Mesendoderm (in vitro differentiated cells): ENCODE measurements at regions not wholly inside any gene's neighbourhood (a gene's known extent, or its start where the extent isn't known, plus 50 kb on each side); places are given as distances from the start of the nearest gene placed in this dataset.
A peak's percentile ranks its signal among the peaks of the same experiment; 100 is the strongest.

Experiments used
- DNase-seq: peaks from one replicate; pipeline ENCODE4 v3.0.0; 2013
- H2AK5ac ChIP-seq: 2 replicates; pipeline ENCODE4 v1.6.1; 2013; ENCODE audit warnings: low read length, inconsistent platforms
- H2BK120ac ChIP-seq: 2 replicates; pipeline ENCODE4 v1.6.1; 2013; ENCODE audit warnings: low read depth, mild to moderate bottlenecking, low read length, moderate library complexity, mixed read lengths
- H2BK15ac ChIP-seq: replicated peaks from 2 replicates; pipeline ENCODE4 v1.6.1; 2013; ENCODE audit warnings: low read depth, mild to moderate bottlenecking, moderate library complexity
- H2BK5ac ChIP-seq: 2 replicates; pipeline ENCODE4 v1.6.1; 2013; ENCODE audit warnings: low read length, inconsistent platforms
- H3K18ac ChIP-seq: 2 replicates; pipeline ENCODE4 v1.6.1; 2013; ENCODE audit warnings: mild to moderate bottlenecking, low read length, mixed read lengths
- H3K23ac ChIP-seq: one replicate; pipeline ENCODE4 v1.6.1; 2013; ENCODE audit warnings: low read length
- H3K27ac ChIP-seq: 2 replicates; pipeline ENCODE4 v1.5.1; 2013; ENCODE audit warnings: low read depth, mild to moderate bottlenecking, inconsistent platforms, low read length, moderate library complexity
- H3K27me3 ChIP-seq: 2 replicates; pipeline ENCODE4 v1.6.1; 2013; ENCODE audit warnings: low read length, control low read depth, mild to moderate bottlenecking, inconsistent platforms; ENCODE audit not compliant: insufficient read depth, poor library complexity
- H3K36me3 ChIP-seq: 2 replicates; pipeline ENCODE4 v1.6.1; 2013; ENCODE audit warnings: low read length, inconsistent platforms; ENCODE audit not compliant: control insufficient read depth, insufficient read depth
- H3K4ac ChIP-seq: one replicate; pipeline ENCODE4 v1.6.1; 2013; ENCODE audit warnings: low read depth, mild to moderate bottlenecking, low read length, moderate library complexity
- H3K4me1 ChIP-seq: 2 replicates; pipeline ENCODE4 v1.6.1; 2013; ENCODE audit warnings: low read depth, low read length, inconsistent platforms; ENCODE audit not compliant: control insufficient read depth
- H3K4me2 ChIP-seq: 2 replicates; pipeline ENCODE4 v1.6.1; 2013; ENCODE audit warnings: low read length
- H3K4me3 ChIP-seq: 2 replicates; pipeline ENCODE4 v1.5.1; 2013; ENCODE audit warnings: mild to moderate bottlenecking, low read length
- H3K56ac ChIP-seq: one replicate; pipeline ENCODE4 v1.6.1; 2013; ENCODE audit warnings: low read length
- H3K79me1 ChIP-seq: 2 replicates; pipeline ENCODE4 v1.6.1; 2013; ENCODE audit warnings: low read length, inconsistent platforms
- H3K79me2 ChIP-seq: 2 replicates; pipeline ENCODE4 v1.6.1; 2013; ENCODE audit warnings: mild to moderate bottlenecking, low read length; ENCODE audit not compliant: control insufficient read depth, insufficient read depth
- H3K9ac ChIP-seq: 2 replicates; pipeline ENCODE4 v1.6.1; 2013; ENCODE audit warnings: low read length, inconsistent platforms
- H4K5ac ChIP-seq: one replicate; pipeline ENCODE4 v1.6.1; 2013; ENCODE audit warnings: low read length
- H4K8ac ChIP-seq: one replicate; pipeline ENCODE4 v1.6.1; 2013; ENCODE audit warnings: low read depth, mild to moderate bottlenecking, control low read depth, low read length, moderate library complexity
- WGBS: extraction: QIAGEN DNeasy Blood & Tissue Kit; methylation state at CpG from one replicate; pipeline ENCODE4 v1.1.7; 2013; ENCODE audit warnings: low lambda C conversion rate, missing lambda C conversion rate; ENCODE audit not compliant: insufficient coverage; ENCODE audit errors: extremely low coverage; 5-methylcytosine and 5-hydroxymethylcytosine counted together

DNA sequence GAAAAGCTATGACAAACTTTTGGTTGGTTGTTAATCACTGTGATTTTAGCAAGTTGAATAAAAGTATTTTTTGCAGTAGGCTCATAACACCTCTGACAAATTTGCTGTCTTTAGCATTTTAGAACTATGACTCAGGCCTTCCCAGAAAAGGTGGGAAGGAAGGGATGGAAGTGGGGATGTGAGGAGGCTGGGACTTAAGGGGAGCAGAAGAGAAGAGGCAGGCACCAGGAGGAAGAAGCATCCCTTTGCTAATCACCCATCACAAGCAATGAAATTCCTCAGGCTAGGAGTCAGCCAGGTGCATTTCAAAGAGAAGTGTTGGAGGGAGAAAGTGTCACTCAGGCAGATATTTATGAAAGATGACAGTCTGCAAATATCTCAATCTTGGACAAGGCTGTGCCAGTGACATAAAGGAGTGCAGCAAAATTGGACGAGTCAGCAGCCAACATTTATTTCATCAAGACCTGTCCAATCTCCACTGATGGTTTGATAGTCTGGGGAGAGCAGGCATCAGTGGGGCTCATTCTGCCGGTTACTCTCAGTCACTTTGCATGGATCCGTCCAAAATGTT, 337.3 kb upstream of the ARRDC4 start:
- H4K8ac ChIP-seq = no peak overlapping the region
- no peak overlapping the region for H3K4ac ChIP-seq
- H3K4me1 ChIP-seq = no peaks in the 10 kb centered on the region
- DNase-seq = peak; percentile 49
- H2AK5ac ChIP-seq = no peak overlapping the region
- H3K56ac ChIP-seq = no peak overlapping the region
- H3K18ac ChIP-seq = no peak overlapping the region
- no peak overlapping the region for H4K5ac ChIP-seq
- H2BK120ac ChIP-seq = no peak overlapping the region
- no peak overlapping the region for H3K27ac ChIP-seq
- H3K27me3 ChIP-seq = no peaks in the 10 kb centered on the region
- no peaks in the 10 kb centered on the region for H3K36me3 ChIP-seq
- H3K9ac ChIP-seq = no peak overlapping the region
- H3K4me2 ChIP-seq = no peak overlapping the region
- no peak overlapping the region for H3K23ac ChIP-seq
- no CpG with 5 or more reads among the region's 3 CpGs for WGBS
- no peaks in the 10 kb centered on the region for H3K79me1 ChIP-seq
- H2BK5ac ChIP-seq = no peak overlapping the region
- H3K4me3 ChIP-seq = no peak overlapping the region
- no peaks in the 10 kb centered on the region for H3K79me2 ChIP-seq
- no peak overlapping the region for H2BK15ac ChIP-seq

DNA sequence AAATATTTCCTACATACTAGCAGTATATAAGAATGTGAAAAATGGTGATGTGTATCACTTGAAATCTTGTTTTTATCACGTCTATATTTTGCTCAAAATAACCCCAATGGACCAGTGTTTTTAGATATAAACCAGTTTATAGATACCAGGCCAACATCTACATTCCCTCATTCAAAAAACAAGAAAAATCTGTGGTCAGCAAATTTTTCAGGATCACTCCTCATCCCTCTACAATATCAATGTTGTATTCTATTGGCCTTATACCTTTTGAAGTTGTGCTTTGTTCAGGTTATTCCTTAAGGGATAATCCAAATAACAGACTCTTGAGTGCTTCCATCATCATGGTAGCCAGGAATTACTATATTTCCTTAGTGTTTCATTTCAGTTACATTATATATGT, 332.9 kb upstream of the ARRDC4 start:
- H2AK5ac ChIP-seq = no peak overlapping the region
- no peak overlapping the region for H3K23ac ChIP-seq
- no peak overlapping the region for H4K8ac ChIP-seq
- H3K27me3 ChIP-seq = no peaks in the 10 kb centered on the region
- H3K27ac ChIP-seq = no peak overlapping the region
- no CpG with 5 or more reads among the region's 1 CpG for WGBS
- no peak overlapping the region for H3K18ac ChIP-seq
- H2BK15ac ChIP-seq = no peak overlapping the region
- H3K4me3 ChIP-seq = no peak overlapping the region
- no peaks in the 10 kb centered on the region for H3K4me1 ChIP-seq
- H2BK5ac ChIP-seq = no peak overlapping the region
- H3K56ac ChIP-seq = no peak overlapping the region
- H3K79me1 ChIP-seq = no peaks in the 10 kb centered on the region
- H3K36me3 ChIP-seq = no peaks in the 10 kb centered on the region
- H3K9ac ChIP-seq = no peak overlapping the region
- no peaks in the 10 kb centered on the region for H3K79me2 ChIP-seq
- DNase-seq = no peak
- H2BK120ac ChIP-seq = no peak overlapping the region
- H3K4me2 ChIP-seq = no peak overlapping the region
- H4K5ac ChIP-seq = no peak overlapping the region
- H3K4ac ChIP-seq = no peak overlapping the region

DNA sequence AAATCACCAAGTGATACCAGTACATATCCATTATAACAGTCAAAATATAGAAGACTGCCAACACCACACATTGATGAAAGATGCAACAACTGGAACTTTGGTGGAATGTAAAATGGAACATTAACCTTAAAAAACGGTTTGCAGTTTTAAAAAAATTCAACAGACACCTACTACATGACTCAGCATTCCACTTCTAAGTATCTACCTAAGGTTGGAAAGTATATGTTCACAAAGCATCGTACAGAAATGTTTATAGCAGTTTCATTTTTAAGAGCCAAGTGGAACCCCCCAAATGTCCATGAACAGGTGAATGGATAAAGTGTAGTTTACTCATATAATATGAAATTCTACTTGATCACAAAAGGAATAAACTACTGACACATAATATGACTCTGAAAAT, 314.7 kb upstream of the ARRDC4 start:
- H3K56ac ChIP-seq = no peak overlapping the region
- H3K79me1 ChIP-seq = no peaks in the 10 kb centered on the region
- H3K18ac ChIP-seq = no peak overlapping the region
- no peak overlapping the region for H2AK5ac ChIP-seq
- WGBS = no CpG with 5 or more reads among the region's 2 CpGs
- no peak overlapping the region for H3K4me2 ChIP-seq
- no peak overlapping the region for H3K23ac ChIP-seq
- H3K27me3 ChIP-seq = no peaks in the 10 kb centered on the region
- no peak overlapping the region for H2BK120ac ChIP-seq
- no peak overlapping the region for H2BK5ac ChIP-seq
- no peak overlapping the region for H3K9ac ChIP-seq
- H2BK15ac ChIP-seq = no peak overlapping the region
- DNase-seq = no peak
- H4K5ac ChIP-seq = no peak overlapping the region
- H3K79me2 ChIP-seq = no peaks in the 10 kb centered on the region
- H3K36me3 ChIP-seq = no peaks in the 10 kb centered on the region
- H3K4ac ChIP-seq = no peak overlapping the region
- no peak overlapping the region for H3K4me3 ChIP-seq
- H4K8ac ChIP-seq = no peak overlapping the region
- no peak overlapping the region for H3K27ac ChIP-seq
- no peaks in the 10 kb centered on the region for H3K4me1 ChIP-seq

DNA sequence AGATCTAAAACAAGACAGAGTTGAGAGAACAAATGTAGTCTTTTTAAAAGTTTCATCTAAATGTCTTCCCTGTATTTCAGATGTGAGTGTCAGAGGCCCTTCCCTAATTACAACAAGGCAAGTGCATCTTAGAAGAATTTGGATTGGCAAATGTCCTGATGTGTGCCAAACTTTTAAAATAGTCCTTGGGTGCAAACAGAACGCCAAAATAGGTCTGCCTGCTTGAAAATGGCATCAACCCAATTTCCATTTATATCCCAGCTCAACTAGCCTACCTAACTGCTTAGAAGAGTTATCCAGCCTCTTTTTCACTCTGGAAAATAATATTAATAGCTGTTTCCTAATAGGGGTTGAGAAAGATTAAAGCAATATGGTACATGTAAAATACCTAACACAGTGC, 311.8 kb upstream of the ARRDC4 start:
- Histone ChIP-seq H3K18ac (no peak overlapping the region), H3K4me3 (no peak overlapping the region), H3K27me3 (peaks cover 3% of the 10 kb centered on the region), H3K4me2 (no peak overlapping the region), H3K4ac (no peak overlapping the region), H3K9ac (no peak overlapping the region), H4K5ac (no peak overlapping the region), H4K8ac (no peak overlapping the region), H3K4me1 (no peaks in the 10 kb centered on the region), H2AK5ac (no peak overlapping the region), H3K36me3 (no peaks in the 10 kb centered on the region), H2BK5ac (no peak overlapping the region), H2BK15ac (no peak overlapping the region), H3K79me2 (no peaks in the 10 kb centered on the region), H3K23ac (no peak overlapping the region), H3K27ac (no peak overlapping the region), H3K56ac (no peak overlapping the region), H3K79me1 (no peaks in the 10 kb centered on the region), H2BK120ac (no peak overlapping the region)
- DNase-seq = no peak
- WGBS = no CpG with 5 or more reads among the region's 1 CpG

GRCh38 chr15:97652041-97652440, 308.5 kb upstream of the ARRDC4 start:
- Histone ChIP-seq H3K18ac (no peak overlapping the region), H3K9ac (no peak overlapping the region), H3K4me1 (no peaks in the 10 kb centered on the region), H2BK15ac (no peak overlapping the region), H2BK120ac (no peak overlapping the region), H3K27me3 (peaks cover 3% of the 10 kb centered on the region), H4K8ac (no peak overlapping the region), H3K79me1 (no peaks in the 10 kb centered on the region), H3K4ac (no peak overlapping the region), H4K5ac (no peak overlapping the region), H3K4me2 (no peak overlapping the region), H2BK5ac (no peak overlapping the region), H3K79me2 (no peaks in the 10 kb centered on the region), H3K56ac (no peak overlapping the region), H3K27ac (no peak overlapping the region), H3K36me3 (no peaks in the 10 kb centered on the region), H3K23ac (no peak overlapping the region), H2AK5ac (no peak overlapping the region), H3K4me3 (no peak overlapping the region)
- WGBS = no CpG with 5 or more reads among the region's 3 CpGs
- no peak for DNase-seq

DNA sequence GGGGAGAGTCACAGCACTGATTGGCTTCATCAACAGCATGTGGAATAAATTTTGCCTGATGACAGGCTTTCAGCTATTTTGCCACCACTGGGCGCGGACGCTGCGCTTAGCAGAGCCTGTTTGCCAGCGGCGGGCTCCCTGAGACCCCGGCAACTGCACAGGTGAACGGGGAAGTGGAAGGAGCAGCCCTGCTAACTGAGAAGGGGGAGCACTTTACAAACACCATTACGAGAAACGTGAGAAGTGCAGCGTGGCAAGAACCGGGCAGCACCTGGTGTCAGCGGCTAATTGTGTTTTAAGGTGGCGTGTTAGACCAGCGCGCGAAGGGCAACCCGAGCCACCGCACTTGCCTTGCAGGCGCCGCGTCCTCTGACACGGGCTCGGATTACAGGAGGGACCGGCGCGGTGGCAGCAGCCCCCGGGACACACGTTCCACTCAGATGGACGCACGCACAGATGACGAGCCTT, 307.8 kb upstream of the ARRDC4 start:
- H4K8ac ChIP-seq = no peak overlapping the region
- no peak overlapping the region for H2BK120ac ChIP-seq
- peak; percentile 42 for DNase-seq
- peak overlapping the region; percentile 77 for H3K4me2 ChIP-seq
- H3K27ac ChIP-seq = no peak overlapping the region
- H3K4me3 ChIP-seq = no peak overlapping the region
- no CpG with 5 or more reads among the region's 32 CpGs for WGBS
- H2BK15ac ChIP-seq = no peak overlapping the region
- H2BK5ac ChIP-seq = no peak overlapping the region
- H3K9ac ChIP-seq = peak overlapping the region; percentile 10
- H3K56ac ChIP-seq = peak overlapping the region; percentile 47
- no peaks in the 10 kb centered on the region for H3K4me1 ChIP-seq
- H3K36me3 ChIP-seq = no peaks in the 10 kb centered on the region
- no peak overlapping the region for H4K5ac ChIP-seq
- H3K79me2 ChIP-seq = no peaks in the 10 kb centered on the region
- no peak overlapping the region for H3K18ac ChIP-seq
- no peaks in the 10 kb centered on the region for H3K79me1 ChIP-seq
- H3K27me3 ChIP-seq = peaks cover 3% of the 10 kb centered on the region
- no peak overlapping the region for H3K23ac ChIP-seq
- no peak overlapping the region for H2AK5ac ChIP-seq
- no peak overlapping the region for H3K4ac ChIP-seq
